HCT116 (cell line): ENCODE measurements at regions not wholly inside any gene's neighbourhood (a gene's known extent, or its start where the extent isn't known, plus 50 kb on each side); places are given as distances from the start of the nearest gene placed in this dataset.

Source experiments
- ATAC-seq: fragments of 200-7000 bp; cut with Tn5 transposase; 2 replicates; pipeline ENCODE4 v1.9.1; 2020; ENCODE audit warnings: mild to moderate bottlenecking, moderate library complexity
- BruUV-seq: library from RNA; stranded (reverse); fragments of 400-500 nt; replicated peaks from 2 replicates; lab custom pipeline; 2021; lab: Mats Ljungman, UMichigan
- CTCF ChIA-PET: fragments of 300-600 bp; sonication (Branson Sonifier 250); formaldehyde crosslinking; loops from one replicate; lab custom pipeline; 2021; ENCODE audit warnings: antibody characterized with exemption; lab: Charles Lee
- POLR2A ChIA-PET: fragments of 300-600, 350-600 bp; sonication (Branson Sonifier 250); formaldehyde crosslinking; loops from one replicate; lab custom pipeline; 2021; ENCODE audit warnings: antibody characterized with exemption; lab: Charles Lee
- RAD21 ChIA-PET, 2 experiments: fragments of 300-600 bp; sonication (Branson Sonifier 250); formaldehyde crosslinking; loops; one replicate each; lab custom pipeline; 2023; ENCODE audit warnings: low total read pairs in 2 of 2; ENCODE audit not compliant: uncharacterized antibody in 2 of 2, unreplicated experiment in 2 of 2, low non-redundant PET in 1 of 2; lab: Charles Lee
- DNase-seq: peaks from one replicate; pipeline ENCODE4 v3.0.0-alpha.2; 2010; ENCODE audit warnings: low read depth, low spot score
- H2AFZ ChIP-seq: fragments of 200-600 bp; shearing (Covaris generic), sonication (generic); 2 replicates; pipeline ENCODE4 v1.6.1; 2017; ENCODE audit warnings: low read depth, mixed run types, mixed read lengths, antibody characterized with exemption, low read length; ENCODE audit not compliant: poor library complexity, severe bottlenecking
- H3K27ac ChIP-seq: 2 replicates; pipeline ENCODE4 v1.5.1; 2012; ENCODE audit warnings: low read depth, low read length
- H3K27me3 ChIP-seq: fragments of 200-600 bp; sonication (generic); 2 replicates; pipeline ENCODE4 v1.6.1; 2016; ENCODE audit warnings: mixed run types, low read length, mixed read lengths; ENCODE audit not compliant: insufficient read depth
- H3K36me3 ChIP-seq, 2 experiments: fragments of 200-500 bp in 1 of 2; fragments of 200-600 bp in 1 of 2; sonication (Bioruptor generic) in 1 of 2; sonication (generic) in 1 of 2; 2 replicates each; pipeline versions ENCODE4 v1.5.1 to v1.6.1; 2014 to 2016; ENCODE audit warnings: low read length in 2 of 2, inconsistent platforms in 1 of 2, mixed read lengths in 1 of 2, mixed run types in 1 of 2; ENCODE audit not compliant: insufficient read depth in 2 of 2, control insufficient read depth in 1 of 2
- H3K4me1 ChIP-seq, 2 experiments: fragments of 200-600 bp in 1 of 2; sonication (generic) in 1 of 2; 2 replicates each; pipeline versions ENCODE4 v1.5.1 to v1.6.1; 2012 to 2017; ENCODE audit warnings: low read length in 2 of 2, inconsistent platforms in 1 of 2, mild to moderate bottlenecking in 1 of 2, mixed read lengths in 1 of 2, mixed run types in 1 of 2, moderate library complexity in 1 of 2; ENCODE audit not compliant: insufficient read depth in 2 of 2, control insufficient read depth in 1 of 2
- H3K4me2 ChIP-seq: fragments of 200-600 bp; sonication (generic); 2 replicates; pipeline ENCODE4 v1.6.1; 2017; ENCODE audit warnings: mixed run types, low read length, mixed read lengths
- H3K4me3 ChIP-seq, 2 experiments: fragments of 200-600 bp in 1 of 2; sonication (generic) in 1 of 2; replicated peaks in 1 of 2; 2 replicates each; pipeline ENCODE4 v1.5.1; 2011 to 2016; ENCODE audit warnings: low read length in 2 of 2, control low read depth in 1 of 2, low read depth in 1 of 2, mild to moderate bottlenecking in 1 of 2, mixed read lengths in 1 of 2, mixed run types in 1 of 2
- H3K79me2 ChIP-seq: fragments of 200-600 bp; sonication (generic); 2 replicates; pipeline ENCODE4 v1.6.1; 2017; ENCODE audit warnings: mild to moderate bottlenecking, mixed run types, low read length, moderate library complexity, mixed read lengths; ENCODE audit not compliant: insufficient read depth
- H3K9ac ChIP-seq: fragments of 200-600 bp; sonication (generic); 2 replicates; pipeline ENCODE4 v1.6.1; 2016; ENCODE audit warnings: low read length, mixed read lengths
- H3K9me2 ChIP-seq: fragments of 200-600 bp; sonication (generic), shearing (Covaris generic); 2 replicates; pipeline ENCODE4 v1.6.1; 2017; ENCODE audit warnings: mixed run types, mild to moderate bottlenecking, moderate library complexity; ENCODE audit not compliant: insufficient read depth
- H3K9me3 ChIP-seq, 2 experiments: fragments of 200-500 bp in 1 of 2; fragments of 200-600 bp in 1 of 2; sonication (Bioruptor generic) in 1 of 2; sonication (generic) in 1 of 2; 2 replicates each; pipeline ENCODE4 v1.6.1; 2014 to 2017; ENCODE audit warnings: low read length in 2 of 2, mixed read lengths in 2 of 2, inconsistent platforms in 1 of 2, low read depth in 1 of 2, mild to moderate bottlenecking in 1 of 2, mixed run types in 1 of 2, moderate library complexity in 1 of 2; ENCODE audit not compliant: control insufficient read depth in 1 of 2, insufficient read depth in 1 of 2
- H4K20me1 ChIP-seq: fragments of 200-600 bp; sonication (generic), shearing (Covaris generic); 2 replicates; pipeline ENCODE4 v1.6.1; 2017; ENCODE audit warnings: mixed run types, mild to moderate bottlenecking, moderate library complexity; ENCODE audit not compliant: insufficient read depth
- CBX3 ChIP-seq: IDR thresholded peaks from 2 replicates; pipeline ENCODE4 v1.6.1; 2012; ENCODE audit warnings: low read depth
- CEBPB ChIP-seq: IDR thresholded peaks from 2 replicates; pipeline ENCODE4 v1.6.1; 2012; ENCODE audit warnings: low read depth
- EGR1 ChIP-seq: IDR thresholded peaks from 2 replicates; pipeline ENCODE4 v1.6.1; 2012; ENCODE audit warnings: low read depth
- ELF1 ChIP-seq: IDR thresholded peaks from 2 replicates; pipeline ENCODE4 v1.6.1; 2012; ENCODE audit warnings: low read depth, borderline replicate concordance
- EZH2 ChIP-seq: fragments of 200-600 bp; sonication (generic); IDR thresholded peaks from 2 replicates; pipeline ENCODE4 v1.6.1; 2017; ENCODE audit warnings: antibody characterized with exemption, mixed run types
- EZH2phosphoT487 ChIP-seq: fragments of 200-600 bp; IDR thresholded peaks from 2 replicates; pipeline ENCODE4 v1.6.1; 2018; ENCODE audit warnings: antibody characterized with exemption, borderline replicate concordance
- JUND ChIP-seq: IDR thresholded peaks from 2 replicates; pipeline ENCODE4 v1.6.1; 2012
- POLR2A ChIP-seq: IDR thresholded peaks from 2 replicates; pipeline ENCODE4 v1.7.0; 2011; ENCODE audit warnings: borderline replicate concordance; ENCODE audit not compliant: insufficient read depth, insufficient read length; ENCODE audit errors: extremely low read depth
- POLR2AphosphoS5 ChIP-seq: IDR thresholded peaks from 2 replicates; pipeline ENCODE4 v1.6.1; 2011; ENCODE audit warnings: mild to moderate bottlenecking, low read depth, low read length, moderate library complexity
- RAD21 ChIP-seq: IDR thresholded peaks from 2 replicates; pipeline ENCODE4 v1.6.1; 2012; ENCODE audit warnings: low read depth, mild to moderate bottlenecking
- SIN3A ChIP-seq: IDR thresholded peaks from 2 replicates; pipeline ENCODE4 v1.6.1; 2012; ENCODE audit warnings: low read depth
- SP1 ChIP-seq: IDR thresholded peaks from 2 replicates; pipeline ENCODE4 v1.6.1; 2012; ENCODE audit warnings: low read depth
- TCF7L2 ChIP-seq: IDR thresholded peaks from 2 replicates; pipeline ENCODE4 v1.7.0; 2011; ENCODE audit warnings: borderline replicate concordance, inconsistent platforms; ENCODE audit not compliant: insufficient read depth, insufficient read length; ENCODE audit errors: extremely low read depth
- YY1 ChIP-seq: IDR thresholded peaks from 2 replicates; pipeline ENCODE4 v1.6.1; 2011; ENCODE audit warnings: low read length, low read depth, moderate library complexity, mild to moderate bottlenecking; ENCODE audit not compliant: insufficient replicate concordance; ENCODE audit errors: extremely low read depth
- ZFX ChIP-seq: fragments of 450-650 bp; IDR thresholded peaks from 2 replicates; pipeline ENCODE4 v1.6.1; 2017
- ZNF274 ChIP-seq: fragments of 200-500 bp; sonication (Bioruptor generic); IDR thresholded peaks from 2 replicates; pipeline ENCODE4 v1.6.1; 2014; ENCODE audit warnings: mild to moderate bottlenecking, low read depth, low read length, inconsistent platforms
- intact Hi-C: fragments of 100-400 bp; cut with micrococcal nuclease; formaldehyde crosslinking; loops from 2 replicates; pipeline ENCODE4 v1.10.0; 2022
- TF ChIP-seq, protein P1 (sequence below): IDR thresholded peaks from 2 replicates; pipeline ENCODE4 v1.6.1; 2012; ENCODE audit warnings: low read depth
- TF ChIP-seq, protein P2 (sequence below): IDR thresholded peaks from 2 replicates; pipeline ENCODE4 v1.6.1; 2011; ENCODE audit warnings: mild to moderate bottlenecking, low read length, moderate library complexity; ENCODE audit not compliant: insufficient replicate concordance; ENCODE audit errors: extremely low read depth
- TF ChIP-seq, protein P3 (sequence below): IDR thresholded peaks from 2 replicates; pipeline ENCODE4 v1.6.1; 2012
- TF ChIP-seq, protein P4 (sequence below): IDR thresholded peaks from 2 replicates; pipeline ENCODE4 v1.6.1; 2012

DNA sequence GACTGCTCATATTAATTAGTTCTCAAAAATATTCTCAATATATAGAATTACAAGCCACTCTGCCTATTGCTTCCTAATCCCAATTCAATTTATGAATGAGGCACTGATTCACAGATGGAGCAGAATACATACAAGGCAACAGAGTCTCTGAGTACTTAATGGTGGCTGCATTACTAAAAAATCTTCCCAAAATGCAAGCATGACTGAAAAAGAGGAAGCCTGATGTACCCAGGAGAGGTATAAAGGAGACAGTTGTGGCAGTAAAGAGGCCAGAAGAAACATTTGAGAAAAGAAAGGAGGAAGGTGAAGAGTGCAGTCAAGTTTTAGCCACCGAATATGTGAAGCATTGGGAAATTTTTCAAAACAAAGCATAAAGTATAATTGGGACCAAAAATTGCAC is 163.2 kb upstream of the INTU start (continued):
- TF ChIP-seq, protein P1, sequence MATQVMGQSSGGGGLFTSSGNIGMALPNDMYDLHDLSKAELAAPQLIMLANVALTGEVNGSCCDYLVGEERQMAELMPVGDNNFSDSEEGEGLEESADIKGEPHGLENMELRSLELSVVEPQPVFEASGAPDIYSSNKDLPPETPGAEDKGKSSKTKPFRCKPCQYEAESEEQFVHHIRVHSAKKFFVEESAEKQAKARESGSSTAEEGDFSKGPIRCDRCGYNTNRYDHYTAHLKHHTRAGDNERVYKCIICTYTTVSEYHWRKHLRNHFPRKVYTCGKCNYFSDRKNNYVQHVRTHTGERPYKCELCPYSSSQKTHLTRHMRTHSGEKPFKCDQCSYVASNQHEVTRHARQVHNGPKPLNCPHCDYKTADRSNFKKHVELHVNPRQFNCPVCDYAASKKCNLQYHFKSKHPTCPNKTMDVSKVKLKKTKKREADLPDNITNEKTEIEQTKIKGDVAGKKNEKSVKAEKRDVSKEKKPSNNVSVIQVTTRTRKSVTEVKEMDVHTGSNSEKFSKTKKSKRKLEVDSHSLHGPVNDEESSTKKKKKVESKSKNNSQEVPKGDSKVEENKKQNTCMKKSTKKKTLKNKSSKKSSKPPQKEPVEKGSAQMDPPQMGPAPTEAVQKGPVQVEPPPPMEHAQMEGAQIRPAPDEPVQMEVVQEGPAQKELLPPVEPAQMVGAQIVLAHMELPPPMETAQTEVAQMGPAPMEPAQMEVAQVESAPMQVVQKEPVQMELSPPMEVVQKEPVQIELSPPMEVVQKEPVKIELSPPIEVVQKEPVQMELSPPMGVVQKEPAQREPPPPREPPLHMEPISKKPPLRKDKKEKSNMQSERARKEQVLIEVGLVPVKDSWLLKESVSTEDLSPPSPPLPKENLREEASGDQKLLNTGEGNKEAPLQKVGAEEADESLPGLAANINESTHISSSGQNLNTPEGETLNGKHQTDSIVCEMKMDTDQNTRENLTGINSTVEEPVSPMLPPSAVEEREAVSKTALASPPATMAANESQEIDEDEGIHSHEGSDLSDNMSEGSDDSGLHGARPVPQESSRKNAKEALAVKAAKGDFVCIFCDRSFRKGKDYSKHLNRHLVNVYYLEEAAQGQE, result no peak
- TF ChIP-seq TCF7L2, result no peak
- no peak for TF ChIP-seq SIN3A
- TF ChIP-seq CBX3, result no peak
- TF ChIP-seq EGR1, result no peak
- TF ChIP-seq POLR2AphosphoS5, result no peak
- TF ChIP-seq RAD21, result no peak
- TF ChIP-seq EZH2phosphoT487, result no peak
- no peak for TF ChIP-seq EZH2
- no peak for TF ChIP-seq JUND

DNA sequence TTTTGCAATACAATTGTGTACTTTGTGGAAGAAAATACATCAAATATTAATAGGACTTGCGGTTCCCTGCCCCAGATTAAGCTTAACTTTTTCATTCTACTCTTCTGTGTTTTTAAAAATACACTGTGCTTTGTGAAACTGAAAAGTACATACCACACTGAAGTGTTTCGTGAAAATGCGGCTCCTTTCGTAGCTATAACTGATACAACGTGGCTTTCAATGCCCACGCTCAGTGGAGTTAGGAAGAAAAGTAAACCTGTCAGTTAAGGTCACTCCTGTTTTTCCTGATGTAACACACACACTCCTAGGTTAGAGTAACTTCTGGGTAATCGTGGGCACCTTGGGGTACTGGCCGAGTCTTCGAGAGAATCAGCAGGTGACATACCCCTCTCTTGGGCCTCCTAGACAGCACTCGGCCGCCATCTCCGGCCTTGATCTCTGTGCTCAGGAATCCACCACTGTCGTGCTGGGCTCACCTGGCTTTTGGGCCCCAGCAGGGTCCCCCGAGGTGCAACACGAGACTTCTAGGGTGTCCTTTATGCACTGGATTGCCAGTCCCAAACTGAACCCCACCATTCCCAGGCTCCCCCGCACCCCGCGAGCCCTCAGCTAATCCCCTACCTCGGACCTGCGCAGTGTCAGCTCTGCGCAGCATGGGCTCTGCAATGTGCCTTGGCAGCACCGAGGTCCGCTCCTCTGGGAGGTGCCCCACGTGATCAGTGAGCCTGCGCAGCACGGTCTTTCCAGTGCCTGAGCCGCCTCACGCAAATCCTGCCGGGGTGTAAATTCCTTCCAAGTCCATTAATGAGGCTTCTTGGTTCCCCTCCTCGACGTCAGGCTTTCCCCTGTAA is 162.6 kb upstream of the INTU start:
- Histone ChIP-seq H3K9ac (no peak overlapping the region), H3K9me2 (no peaks in the 10 kb centered on the region), H3K4me2 (no peak overlapping the region), H3K79me2 (no peaks in the 10 kb centered on the region), H3K36me3 (no peaks in the 10 kb centered on the region), H3K4me3 (no peak overlapping the region), H2AFZ (no peak overlapping the region), H4K20me1 (no peaks in the 10 kb centered on the region), H3K27me3 (no peaks in the 10 kb centered on the region), H3K27ac (no peak overlapping the region), H3K9me3 (no peaks in the 10 kb centered on the region), H3K4me1 (no peaks in the 10 kb centered on the region)
- BruUV-seq, result no TSS peak
- ChIA-PET POLR2A (no interaction called here), RAD21 (no interaction called here), CTCF (no interaction called here)
- DNase-seq (no peak), ATAC-seq (no peak)
- intact Hi-C loops, result no loop called here
- TF ChIP-seq YY1, result no peak
- no peak for TF ChIP-seq EGR1
- no peak for TF ChIP-seq SP1
- TF ChIP-seq, protein P2, sequence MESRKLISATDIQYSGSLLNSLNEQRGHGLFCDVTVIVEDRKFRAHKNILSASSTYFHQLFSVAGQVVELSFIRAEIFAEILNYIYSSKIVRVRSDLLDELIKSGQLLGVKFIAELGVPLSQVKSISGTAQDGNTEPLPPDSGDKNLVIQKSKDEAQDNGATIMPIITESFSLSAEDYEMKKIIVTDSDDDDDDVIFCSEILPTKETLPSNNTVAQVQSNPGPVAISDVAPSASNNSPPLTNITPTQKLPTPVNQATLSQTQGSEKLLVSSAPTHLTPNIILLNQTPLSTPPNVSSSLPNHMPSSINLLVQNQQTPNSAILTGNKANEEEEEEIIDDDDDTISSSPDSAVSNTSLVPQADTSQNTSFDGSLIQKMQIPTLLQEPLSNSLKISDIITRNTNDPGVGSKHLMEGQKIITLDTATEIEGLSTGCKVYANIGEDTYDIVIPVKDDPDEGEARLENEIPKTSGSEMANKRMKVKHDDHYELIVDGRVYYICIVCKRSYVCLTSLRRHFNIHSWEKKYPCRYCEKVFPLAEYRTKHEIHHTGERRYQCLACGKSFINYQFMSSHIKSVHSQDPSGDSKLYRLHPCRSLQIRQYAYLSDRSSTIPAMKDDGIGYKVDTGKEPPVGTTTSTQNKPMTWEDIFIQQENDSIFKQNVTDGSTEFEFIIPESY, result no peak
- TF ChIP-seq SIN3A, result no peak
- no peak for TF ChIP-seq POLR2A
- TF ChIP-seq ELF1, result no peak
- TF ChIP-seq, protein P3, sequence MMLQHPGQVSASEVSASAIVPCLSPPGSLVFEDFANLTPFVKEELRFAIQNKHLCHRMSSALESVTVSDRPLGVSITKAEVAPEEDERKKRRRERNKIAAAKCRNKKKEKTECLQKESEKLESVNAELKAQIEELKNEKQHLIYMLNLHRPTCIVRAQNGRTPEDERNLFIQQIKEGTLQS, result no peak
- TF ChIP-seq CEBPB, result no peak
- TF ChIP-seq, protein P4, sequence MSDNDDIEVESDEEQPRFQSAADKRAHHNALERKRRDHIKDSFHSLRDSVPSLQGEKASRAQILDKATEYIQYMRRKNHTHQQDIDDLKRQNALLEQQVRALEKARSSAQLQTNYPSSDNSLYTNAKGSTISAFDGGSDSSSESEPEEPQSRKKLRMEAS, result no peak
- no peak for TF ChIP-seq RAD21
- no peak for TF ChIP-seq ZFX
- no peak for TF ChIP-seq EZH2
- TF ChIP-seq ZNF274, result no peak
- TF ChIP-seq TCF7L2, result no peak
